ENCODE measurements at regions not wholly inside any gene's neighbourhood (a gene's known extent, or its start where the extent isn't known, plus 50 kb on each side); places are given as distances from the start of the nearest gene placed in this dataset.

DNA sequence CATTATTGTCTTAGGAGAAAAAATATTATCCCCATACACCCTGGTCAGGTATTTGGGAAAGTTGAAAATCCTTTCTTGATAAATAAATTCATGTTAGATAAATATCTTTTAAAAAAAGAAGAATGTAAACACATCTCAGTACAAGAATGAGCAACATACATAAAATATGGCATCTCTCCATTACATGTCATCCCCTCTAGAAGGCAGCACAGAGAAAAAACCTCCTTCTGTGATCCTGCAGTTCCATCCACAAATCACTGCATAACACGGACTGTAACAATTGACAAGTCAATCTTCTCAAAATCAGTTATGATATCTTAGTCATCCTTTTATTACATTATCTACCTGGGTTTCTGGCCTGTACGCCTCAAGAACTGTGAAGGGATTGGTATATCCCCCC is 683.9 kb upstream of the KLHL1 start (continued):
- TF ChIP-seq, protein P1, sequence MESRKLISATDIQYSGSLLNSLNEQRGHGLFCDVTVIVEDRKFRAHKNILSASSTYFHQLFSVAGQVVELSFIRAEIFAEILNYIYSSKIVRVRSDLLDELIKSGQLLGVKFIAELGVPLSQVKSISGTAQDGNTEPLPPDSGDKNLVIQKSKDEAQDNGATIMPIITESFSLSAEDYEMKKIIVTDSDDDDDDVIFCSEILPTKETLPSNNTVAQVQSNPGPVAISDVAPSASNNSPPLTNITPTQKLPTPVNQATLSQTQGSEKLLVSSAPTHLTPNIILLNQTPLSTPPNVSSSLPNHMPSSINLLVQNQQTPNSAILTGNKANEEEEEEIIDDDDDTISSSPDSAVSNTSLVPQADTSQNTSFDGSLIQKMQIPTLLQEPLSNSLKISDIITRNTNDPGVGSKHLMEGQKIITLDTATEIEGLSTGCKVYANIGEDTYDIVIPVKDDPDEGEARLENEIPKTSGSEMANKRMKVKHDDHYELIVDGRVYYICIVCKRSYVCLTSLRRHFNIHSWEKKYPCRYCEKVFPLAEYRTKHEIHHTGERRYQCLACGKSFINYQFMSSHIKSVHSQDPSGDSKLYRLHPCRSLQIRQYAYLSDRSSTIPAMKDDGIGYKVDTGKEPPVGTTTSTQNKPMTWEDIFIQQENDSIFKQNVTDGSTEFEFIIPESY (IDR thresholded peaks at IDR 0.05; ENCODE audit: borderline replicate concordance, low read depth): no peak
- TF ChIP-seq RAD21 (IDR thresholded peaks at IDR 0.05; ENCODE audit: low read length): no peak
- no peak for TF ChIP-seq POLR2AphosphoS5 (IDR thresholded peaks at IDR 0.05; ENCODE audit: low read depth, low read length)
- TF ChIP-seq NFIC (IDR thresholded peaks at IDR 0.05; ENCODE audit: borderline replicate concordance): no peak
- TF ChIP-seq CHD2 (IDR thresholded peaks at IDR 0.05; ENCODE audit: low read length, partially characterized antibody): no peak
- TF ChIP-seq SIN3A (IDR thresholded peaks at IDR 0.05; ENCODE audit: borderline replicate concordance, low read depth, low read length): no peak

DNA sequence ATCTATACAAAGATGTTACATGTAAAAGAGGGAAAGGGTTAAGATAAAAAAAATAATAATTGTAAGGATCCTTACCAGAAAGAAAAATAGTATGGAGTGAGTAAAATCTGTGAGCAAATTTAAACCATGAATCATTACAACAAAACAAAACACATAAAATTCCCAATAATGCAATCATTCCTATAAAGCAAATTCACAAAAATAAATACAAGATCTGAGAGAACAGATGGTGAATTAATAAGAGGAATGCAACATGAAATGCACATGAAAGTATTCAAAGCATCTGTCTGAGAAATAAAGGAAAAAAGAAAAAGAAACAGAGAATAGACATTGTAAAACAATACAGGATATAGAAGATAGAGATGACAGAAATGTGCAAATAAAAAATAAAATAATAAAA is 681.5 kb upstream of the KLHL1 start:
- H3K36me3 ChIP-seq (replicated peaks in 1 of 2; ENCODE audit: control insufficient read depth in 1 of 2, insufficient read depth in 2 of 2, low read length in 1 of 2): no peaks in the 10 kb centered on the region
- no peak for TF ChIP-seq CHD2 (IDR thresholded peaks at IDR 0.05; ENCODE audit: low read length, partially characterized antibody)
- TF ChIP-seq SMC3 (IDR thresholded peaks at IDR 0.05; ENCODE audit: low read depth, low read length): no peak
- TF ChIP-seq EP300 (IDR thresholded peaks at IDR 0.05; ENCODE audit: borderline replicate concordance in 1 of 2, low read depth in 1 of 2, low read length in 1 of 2): no peak
- TF ChIP-seq POLR2AphosphoS5 (IDR thresholded peaks at IDR 0.05; ENCODE audit: low read depth, low read length): no peak
- TF ChIP-seq CTCF (IDR thresholded peaks at IDR 0.05): no peak
- no peak for TF ChIP-seq JUND (IDR thresholded peaks at IDR 0.05)
- TF ChIP-seq SIN3A (IDR thresholded peaks at IDR 0.05; ENCODE audit: borderline replicate concordance, low read depth, low read length): no peak
- no peak for TF ChIP-seq RCOR1 (IDR thresholded peaks at IDR 0.05; ENCODE audit: low read length)
- no peak for TF ChIP-seq MXI1 (IDR thresholded peaks at IDR 0.05; ENCODE audit: low read depth, low read length)
- H4K20me1 ChIP-seq (ENCODE audit: insufficient read depth): no peaks in the 10 kb centered on the region
- H3K9me3 ChIP-seq: no peaks in the 10 kb centered on the region
- no peak overlapping the region for H3K4me3 ChIP-seq (ENCODE audit: low read depth in 2 of 2, low read length in 1 of 2)
- peak overlapping the region in 1 of 2 experiments; percentile 33; a peak in 2 of 4 replicates for H3K27ac ChIP-seq (ENCODE audit: low read depth in 2 of 2, low read length in 1 of 2)
- no peak overlapping the region for H3K9ac ChIP-seq
- no peaks in the 10 kb centered on the region for H3K27me3 ChIP-seq (ENCODE audit: insufficient read depth)
- peaks cover 6% of the 10 kb centered on the region for H3F3A ChIP-seq (replicated peaks; ENCODE audit: insufficient read depth)
- no peaks in the 10 kb centered on the region for H3K79me2 ChIP-seq (ENCODE audit: insufficient read depth)
- H3K4me1 ChIP-seq (ENCODE audit: control insufficient read depth in 1 of 2, insufficient read depth in 2 of 2, low read depth in 1 of 2, low read length in 1 of 2): peaks cover 0 to 3% of the 10 kb centered on the region in 2 experiments; a peak in 2 of 4 replicates
- CTCF ChIA-PET: no interaction called here
- H3K9me2 ChIP-seq: no peaks in the 10 kb centered on the region
- no peak overlapping the region for H3K4me2 ChIP-seq
- DNase-seq: no peak
- POLR2A ChIA-PET: no interaction called here
- H2AFZ ChIP-seq (ENCODE audit: low read depth): no peak overlapping the region

GRCh38 chr13:70788074-70788473 is 679.8 kb upstream of the KLHL1 start:
- Histone ChIP-seq H3F3A (replicated peaks; ENCODE audit: insufficient read depth) (peaks cover 6% of the 10 kb centered on the region), H3K9ac (no peak overlapping the region), H3K27ac (ENCODE audit: low read depth in 2 of 2, low read length in 1 of 2) (no peak overlapping the region), H3K36me3 (replicated peaks in 1 of 2; ENCODE audit: control insufficient read depth in 1 of 2, insufficient read depth in 2 of 2, low read length in 1 of 2) (no peaks in the 10 kb centered on the region), H3K27me3 (ENCODE audit: insufficient read depth) (no peaks in the 10 kb centered on the region), H4K20me1 (ENCODE audit: insufficient read depth) (no peaks in the 10 kb centered on the region), H3K4me2 (no peak overlapping the region), H3K4me3 (ENCODE audit: low read depth in 2 of 2, low read length in 1 of 2) (no peak overlapping the region), H3K79me2 (ENCODE audit: insufficient read depth) (no peaks in the 10 kb centered on the region), H3K4me1 (ENCODE audit: control insufficient read depth in 1 of 2, insufficient read depth in 2 of 2, low read depth in 1 of 2, low read length in 1 of 2) (peaks cover 0 to 12% of the 10 kb centered on the region in 2 experiments; a peak in 2 of 4 replicates), H3K9me3 (no peaks in the 10 kb centered on the region), H3K9me2 (no peaks in the 10 kb centered on the region), H2AFZ (ENCODE audit: low read depth) (no peak overlapping the region)
- 49% methylated on average over 3 of the region's 3 CpGs for WGBS (ENCODE audit: low lambda C conversion rate)
- ChIA-PET CTCF (no interaction called here), POLR2A (no interaction called here)
- DNase-seq: no peak
- TF ChIP-seq CTCF (IDR thresholded peaks at IDR 0.05) (no peak), GABPA (IDR thresholded peaks at IDR 0.05; ENCODE audit: low read depth) (no peak), SMC3 (IDR thresholded peaks at IDR 0.05; ENCODE audit: low read depth, low read length) (no peak), GATA2 (CRISPR knock-in tag; IDR thresholded peaks at IDR 0.05) (no peak), YY1 (IDR thresholded peaks at IDR 0.05; ENCODE audit: low read depth) (no peak), FOSL2 (IDR thresholded peaks at IDR 0.05; ENCODE audit: borderline replicate concordance, low read depth) (no peak), ELF1 (IDR thresholded peaks at IDR 0.05) (no peak), RXRA (IDR thresholded peaks at IDR 0.05; ENCODE audit: borderline replicate concordance, low read depth) (no peak), RAD21 (IDR thresholded peaks at IDR 0.05; ENCODE audit: low read length) (no peak), RCOR1 (IDR thresholded peaks at IDR 0.05; ENCODE audit: low read length) (no peak)
- TF ChIP-seq, protein P2, sequence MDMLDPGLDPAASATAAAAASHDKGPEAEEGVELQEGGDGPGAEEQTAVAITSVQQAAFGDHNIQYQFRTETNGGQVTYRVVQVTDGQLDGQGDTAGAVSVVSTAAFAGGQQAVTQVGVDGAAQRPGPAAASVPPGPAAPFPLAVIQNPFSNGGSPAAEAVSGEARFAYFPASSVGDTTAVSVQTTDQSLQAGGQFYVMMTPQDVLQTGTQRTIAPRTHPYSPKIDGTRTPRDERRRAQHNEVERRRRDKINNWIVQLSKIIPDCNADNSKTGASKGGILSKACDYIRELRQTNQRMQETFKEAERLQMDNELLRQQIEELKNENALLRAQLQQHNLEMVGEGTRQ (IDR thresholded peaks at IDR 0.05; ENCODE audit: borderline replicate concordance, low read depth, low read length): no peak
